ENCODE measurements at regions not wholly inside any gene's neighbourhood (a gene's known extent, or its start where the extent isn't known, plus 50 kb on each side); places are given as distances from the start of the nearest gene placed in this dataset.
"Not testable (repeated sequence)": the region's sequence is repeated elsewhere in the genome, so short reads cannot be mapped to it uniquely, and the experiment has no call there.

- H3K4me2 ChIP-seq; H3F3A ChIP-seq (replicated peaks; ENCODE audit: insufficient read depth); H4K20me1 ChIP-seq (ENCODE audit: insufficient read depth); H3K9ac ChIP-seq; H3K27me3 ChIP-seq (ENCODE audit: insufficient read depth); DNase-seq; H3K4me1 ChIP-seq (ENCODE audit: control insufficient read depth in 1 of 2, insufficient read depth in 2 of 2, low read depth in 1 of 2, low read length in 1 of 2); H3K9me2 ChIP-seq; H2AFZ ChIP-seq (ENCODE audit: low read depth); H3K36me3 ChIP-seq (replicated peaks in 1 of 2; ENCODE audit: control insufficient read depth in 1 of 2, insufficient read depth in 2 of 2, low read length in 1 of 2); POLR2A ChIA-PET; H3K79me2 ChIP-seq (ENCODE audit: insufficient read depth); H3K27ac ChIP-seq (ENCODE audit: low read depth in 2 of 2, low read length in 1 of 2); CTCF ChIA-PET; H3K9me3 ChIP-seq; H3K4me3 ChIP-seq (ENCODE audit: low read depth in 2 of 2, low read length in 1 of 2): not testable (repeated sequence)
- 3% methylated on average over 7 of the region's 20 CpGs for WGBS (ENCODE audit: low lambda C conversion rate)
These were observed 171.4 kb upstream of the OR4C13 start for GRCh38 chr11:49780791-49781190.

DNA sequence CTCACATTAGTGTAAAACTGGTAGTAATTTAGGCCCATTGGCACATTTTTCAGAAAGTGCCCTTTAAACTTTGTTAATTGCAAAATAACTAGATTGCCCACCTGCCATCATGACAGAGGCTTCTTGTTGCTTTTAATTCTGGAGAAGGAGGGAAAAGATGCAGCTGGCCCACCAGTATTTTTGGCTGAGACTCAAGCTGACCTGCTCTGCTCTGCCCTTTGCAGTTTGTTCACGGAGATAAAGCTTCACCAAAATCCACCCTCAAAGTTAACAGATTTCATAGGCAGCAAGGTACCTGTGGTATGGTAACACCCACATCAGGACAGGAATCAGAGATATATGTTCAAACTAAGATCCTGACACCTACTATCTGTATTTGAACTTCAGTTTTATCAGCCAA lies 170.2 kb upstream of the OR4C13 start:
- DNase-seq; H3F3A ChIP-seq (replicated peaks; ENCODE audit: insufficient read depth); H3K9ac ChIP-seq; H3K9me3 ChIP-seq; H3K4me1 ChIP-seq (ENCODE audit: control insufficient read depth in 1 of 2, insufficient read depth in 2 of 2, low read depth in 1 of 2, low read length in 1 of 2); H3K36me3 ChIP-seq (replicated peaks in 1 of 2; ENCODE audit: control insufficient read depth in 1 of 2, insufficient read depth in 2 of 2, low read length in 1 of 2); H2AFZ ChIP-seq (ENCODE audit: low read depth); POLR2A ChIA-PET; CTCF ChIA-PET; H3K9me2 ChIP-seq; H3K4me3 ChIP-seq (ENCODE audit: low read depth in 2 of 2, low read length in 1 of 2); H3K27me3 ChIP-seq (ENCODE audit: insufficient read depth); H3K79me2 ChIP-seq (ENCODE audit: insufficient read depth); H3K4me2 ChIP-seq; H4K20me1 ChIP-seq (ENCODE audit: insufficient read depth); H3K27ac ChIP-seq (ENCODE audit: low read depth in 2 of 2, low read length in 1 of 2): not testable (repeated sequence)
- WGBS (ENCODE audit: low lambda C conversion rate): 0% methylated on average over 1 of the region's 1 CpG

DNA sequence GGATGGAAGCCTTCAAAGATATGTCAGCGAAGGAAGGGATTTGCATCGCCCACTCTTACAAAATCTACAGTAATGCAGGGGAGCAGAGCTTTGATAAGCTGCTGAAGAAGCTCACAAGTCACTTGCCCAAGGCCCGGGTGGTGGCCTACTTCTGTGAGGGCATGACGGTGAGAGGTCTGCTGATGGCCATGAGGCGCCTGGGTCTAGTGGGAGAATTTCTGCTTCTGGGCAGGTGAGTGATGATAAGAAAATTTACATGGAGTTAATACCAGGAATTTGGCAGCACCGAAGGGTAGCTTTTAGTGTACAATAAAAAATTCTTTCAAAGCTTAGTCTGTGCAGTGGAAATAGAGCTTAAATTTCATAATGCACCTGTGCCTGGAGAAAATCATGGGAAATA lies 168.3 kb upstream of the OR4C13 start:
- CTCF ChIA-PET, POLR2A ChIA-PET: not testable (repeated sequence)

DNA sequence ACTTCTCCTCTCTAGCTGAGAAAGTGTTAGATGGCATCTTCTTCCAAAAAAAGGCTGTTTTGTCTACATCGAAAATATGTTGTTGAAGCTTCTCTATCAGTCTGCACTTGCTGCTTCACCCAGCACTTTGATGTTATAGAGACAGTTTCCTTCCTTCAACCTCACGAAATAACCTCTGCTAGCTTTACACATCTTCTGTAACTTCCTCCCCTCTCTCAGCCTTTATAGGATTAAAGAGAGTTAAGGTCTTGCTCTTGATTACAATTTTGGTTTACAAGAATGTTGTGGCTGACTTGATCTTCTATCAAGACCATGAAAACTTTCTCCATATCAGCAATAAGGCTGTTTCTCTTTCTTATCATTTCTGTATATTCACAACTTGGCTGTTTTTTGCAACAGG lies 162.4 kb upstream of the OR4C13 start:
- H3K4me2 ChIP-seq; POLR2A ChIA-PET; H4K20me1 ChIP-seq (ENCODE audit: insufficient read depth); CTCF ChIA-PET; H3F3A ChIP-seq (replicated peaks; ENCODE audit: insufficient read depth); H3K4me1 ChIP-seq (ENCODE audit: control insufficient read depth in 1 of 2, insufficient read depth in 2 of 2, low read depth in 1 of 2, low read length in 1 of 2); H3K79me2 ChIP-seq (ENCODE audit: insufficient read depth); H3K27ac ChIP-seq (ENCODE audit: low read depth in 2 of 2, low read length in 1 of 2); H3K9me3 ChIP-seq; H3K27me3 ChIP-seq (ENCODE audit: insufficient read depth); H3K9ac ChIP-seq; H3K36me3 ChIP-seq (replicated peaks in 1 of 2; ENCODE audit: control insufficient read depth in 1 of 2, insufficient read depth in 2 of 2, low read length in 1 of 2); H2AFZ ChIP-seq (ENCODE audit: low read depth); H3K9me2 ChIP-seq; H3K4me3 ChIP-seq (ENCODE audit: low read depth in 2 of 2, low read length in 1 of 2); DNase-seq: not testable (repeated sequence)
- 0% methylated on average over 2 of the region's 2 CpGs for WGBS (ENCODE audit: low lambda C conversion rate)

More for the DNA sequence above, 168.3 kb upstream of the OR4C13 start:
- not testable (repeated sequence) for H2AFZ ChIP-seq (ENCODE audit: low read depth); H3K4me2 ChIP-seq; H4K20me1 ChIP-seq (ENCODE audit: insufficient read depth); H3K4me3 ChIP-seq (ENCODE audit: low read depth in 2 of 2, low read length in 1 of 2); H3K4me1 ChIP-seq (ENCODE audit: control insufficient read depth in 1 of 2, insufficient read depth in 2 of 2, low read depth in 1 of 2, low read length in 1 of 2); H3K9ac ChIP-seq; DNase-seq; H3F3A ChIP-seq (replicated peaks; ENCODE audit: insufficient read depth); H3K36me3 ChIP-seq (replicated peaks in 1 of 2; ENCODE audit: control insufficient read depth in 1 of 2, insufficient read depth in 2 of 2, low read length in 1 of 2); H3K27me3 ChIP-seq (ENCODE audit: insufficient read depth); H3K27ac ChIP-seq (ENCODE audit: low read depth in 2 of 2, low read length in 1 of 2); H3K79me2 ChIP-seq (ENCODE audit: insufficient read depth); H3K9me3 ChIP-seq; H3K9me2 ChIP-seq
- WGBS (ENCODE audit: low lambda C conversion rate): 5% methylated on average over 4 of the region's 6 CpGs

- H3K9ac ChIP-seq; H2AFZ ChIP-seq (ENCODE audit: low read depth); H3K4me3 ChIP-seq (ENCODE audit: low read depth in 2 of 2, low read length in 1 of 2); DNase-seq; H3K4me1 ChIP-seq (ENCODE audit: control insufficient read depth in 1 of 2, insufficient read depth in 2 of 2, low read depth in 1 of 2, low read length in 1 of 2); H3K79me2 ChIP-seq (ENCODE audit: insufficient read depth); H3K4me2 ChIP-seq; H3K9me2 ChIP-seq; H3F3A ChIP-seq (replicated peaks; ENCODE audit: insufficient read depth); H3K27ac ChIP-seq (ENCODE audit: low read depth in 2 of 2, low read length in 1 of 2); H3K9me3 ChIP-seq; H3K27me3 ChIP-seq (ENCODE audit: insufficient read depth); H4K20me1 ChIP-seq (ENCODE audit: insufficient read depth); POLR2A ChIA-PET; CTCF ChIA-PET; H3K36me3 ChIP-seq (replicated peaks in 1 of 2; ENCODE audit: control insufficient read depth in 1 of 2, insufficient read depth in 2 of 2, low read length in 1 of 2): not testable (repeated sequence)
- no CpG with 5 or more reads among the region's 39 CpGs for WGBS (ENCODE audit: low lambda C conversion rate)
These were observed 153.9 kb upstream of the OR4C13 start for GRCh38 chr11:49798206-49798837.

GRCh38 chr11:49817705-49818430 lies 134.3 kb upstream of the OR4C13 start:
- CTCF ChIA-PET; DNase-seq; H3K36me3 ChIP-seq (replicated peaks in 1 of 2; ENCODE audit: control insufficient read depth in 1 of 2, insufficient read depth in 2 of 2, low read length in 1 of 2); H3K4me3 ChIP-seq (ENCODE audit: low read depth in 2 of 2, low read length in 1 of 2); H3K4me2 ChIP-seq; H3K4me1 ChIP-seq (ENCODE audit: control insufficient read depth in 1 of 2, insufficient read depth in 2 of 2, low read depth in 1 of 2, low read length in 1 of 2); H3K27ac ChIP-seq (ENCODE audit: low read depth in 2 of 2, low read length in 1 of 2); H3K9me2 ChIP-seq; H3K79me2 ChIP-seq (ENCODE audit: insufficient read depth); POLR2A ChIA-PET; H4K20me1 ChIP-seq (ENCODE audit: insufficient read depth); H3F3A ChIP-seq (replicated peaks; ENCODE audit: insufficient read depth); H2AFZ ChIP-seq (ENCODE audit: low read depth); H3K27me3 ChIP-seq (ENCODE audit: insufficient read depth); H3K9me3 ChIP-seq; H3K9ac ChIP-seq: not testable (repeated sequence)
- WGBS (ENCODE audit: low lambda C conversion rate): 21% methylated on average over 40 of the region's 43 CpGs

Data from SK-N-SH (cell line).